ENCODE measurements at regions not wholly inside any gene's neighbourhood (a gene's known extent, or its start where the extent isn't known, plus 50 kb on each side); places are given as distances from the start of the nearest gene placed in this dataset.

DNA sequence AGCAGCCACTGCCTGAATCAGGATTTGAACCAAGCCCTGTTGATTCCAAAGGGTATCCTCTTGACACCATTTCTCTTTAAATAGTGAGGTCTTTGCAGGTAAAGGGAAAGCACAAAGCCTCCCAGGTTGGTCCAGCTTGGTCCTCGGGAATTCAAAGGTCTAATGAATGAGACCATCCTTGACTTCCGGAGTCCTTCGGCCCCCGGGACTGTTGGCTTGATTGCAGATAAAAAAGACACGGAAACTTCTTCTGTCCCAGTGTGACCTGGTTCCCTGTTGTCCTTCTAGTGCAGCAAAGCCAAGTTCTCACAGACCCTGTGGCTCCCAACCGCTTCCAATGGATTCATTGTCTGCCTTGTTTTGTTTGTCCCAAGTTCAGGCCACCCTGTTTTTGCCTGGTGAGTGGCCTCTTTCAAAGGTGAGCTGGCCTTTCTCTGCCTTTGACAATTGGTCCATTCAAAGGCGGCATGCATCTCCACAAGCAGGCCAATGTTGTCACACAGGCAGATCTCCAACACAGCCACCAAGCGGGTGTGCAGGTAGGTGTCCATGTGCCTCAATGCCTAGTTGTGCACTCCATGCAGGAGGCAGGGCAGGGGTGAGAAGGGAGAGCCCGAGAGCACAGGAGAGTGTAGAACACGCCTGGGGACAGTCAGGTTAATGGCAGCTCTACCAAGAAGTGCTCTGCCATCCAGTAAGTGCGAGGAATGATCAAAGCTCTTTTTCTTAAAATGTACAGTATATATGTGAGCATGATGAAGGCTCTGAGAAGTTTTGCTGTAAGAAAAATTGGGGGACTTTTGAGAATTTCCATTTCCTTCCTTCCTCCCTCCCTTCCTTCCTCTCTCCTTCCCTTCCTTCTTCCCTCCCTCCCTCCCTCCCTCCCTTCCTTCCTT is 82.1 kb upstream of the ZBTB40 start:
- no peak for DNase-seq (ENCODE audit: low read depth, low spot score)
- POLR2A ChIA-PET, result no interaction called here

DNA sequence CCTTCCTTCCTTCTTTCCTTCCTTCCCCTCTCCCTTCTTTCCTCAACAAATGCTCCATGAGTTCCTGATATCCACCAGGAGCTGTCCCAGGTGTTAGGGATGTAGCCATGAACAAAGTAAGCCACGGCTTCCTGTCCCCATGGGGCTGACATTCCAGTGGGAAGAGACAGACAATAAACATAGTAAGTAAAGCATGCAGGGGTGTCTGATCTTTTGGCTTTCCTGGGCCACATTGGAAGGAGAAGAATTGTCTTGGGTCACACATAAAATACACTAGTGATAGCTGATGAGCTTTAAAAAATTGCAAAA is 81.5 kb upstream of the ZBTB40 start:
- TF ChIP-seq EZH2 (IDR thresholded peaks at IDR 0.05; ENCODE audit: borderline replicate concordance, low read depth, low read length, severe bottlenecking) (no peak), POLR2AphosphoS5 (IDR thresholded peaks at IDR 0.05; ENCODE audit: insufficient read depth, low read depth, low read length) (no peak), MYC (IDR thresholded peaks at IDR 0.05; ENCODE audit: low read depth, low read length) (no peak), FOS (IDR thresholded peaks at IDR 0.05; ENCODE audit: borderline replicate concordance, insufficient read depth, low read length) (no peak), GATA2 (IDR thresholded peaks at IDR 0.05; ENCODE audit: insufficient read depth, insufficient read length, low read depth, low read length) (no peak), JUN (IDR thresholded peaks at IDR 0.05; ENCODE audit: borderline replicate concordance, insufficient read depth, insufficient read length, low read depth) (no peak), POLR2A (IDR thresholded peaks at IDR 0.05; ENCODE audit: low read depth, low read length) (no peak)
- TF ChIP-seq, protein P1, sequence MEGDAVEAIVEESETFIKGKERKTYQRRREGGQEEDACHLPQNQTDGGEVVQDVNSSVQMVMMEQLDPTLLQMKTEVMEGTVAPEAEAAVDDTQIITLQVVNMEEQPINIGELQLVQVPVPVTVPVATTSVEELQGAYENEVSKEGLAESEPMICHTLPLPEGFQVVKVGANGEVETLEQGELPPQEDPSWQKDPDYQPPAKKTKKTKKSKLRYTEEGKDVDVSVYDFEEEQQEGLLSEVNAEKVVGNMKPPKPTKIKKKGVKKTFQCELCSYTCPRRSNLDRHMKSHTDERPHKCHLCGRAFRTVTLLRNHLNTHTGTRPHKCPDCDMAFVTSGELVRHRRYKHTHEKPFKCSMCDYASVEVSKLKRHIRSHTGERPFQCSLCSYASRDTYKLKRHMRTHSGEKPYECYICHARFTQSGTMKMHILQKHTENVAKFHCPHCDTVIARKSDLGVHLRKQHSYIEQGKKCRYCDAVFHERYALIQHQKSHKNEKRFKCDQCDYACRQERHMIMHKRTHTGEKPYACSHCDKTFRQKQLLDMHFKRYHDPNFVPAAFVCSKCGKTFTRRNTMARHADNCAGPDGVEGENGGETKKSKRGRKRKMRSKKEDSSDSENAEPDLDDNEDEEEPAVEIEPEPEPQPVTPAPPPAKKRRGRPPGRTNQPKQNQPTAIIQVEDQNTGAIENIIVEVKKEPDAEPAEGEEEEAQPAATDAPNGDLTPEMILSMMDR (IDR thresholded peaks at IDR 0.05; ENCODE audit: extremely low read depth in 1 of 2, insufficient read depth in 1 of 2, low read depth in 1 of 2, low read length in 2 of 2), result no peak
- TF ChIP-seq, protein P2, sequence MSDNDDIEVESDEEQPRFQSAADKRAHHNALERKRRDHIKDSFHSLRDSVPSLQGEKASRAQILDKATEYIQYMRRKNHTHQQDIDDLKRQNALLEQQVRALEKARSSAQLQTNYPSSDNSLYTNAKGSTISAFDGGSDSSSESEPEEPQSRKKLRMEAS (IDR thresholded peaks at IDR 0.05; ENCODE audit: insufficient read depth, insufficient read length), result no peak
- dilution Hi-C loops (cut with MboI; ENCODE audit: extremely low pct_ligation_motif_present, low sequenced_read_pairs) (no loop called here), intact Hi-C loops (cut with micrococcal nuclease) (no loop called here)
- H3K4me3 ChIP-seq (replicated peaks in 1 of 3; ENCODE audit: insufficient read depth in 1 of 3, low read depth in 1 of 3, low read length in 3 of 3), result no peak overlapping the region
- FAIRE-seq (no peak), DNase-seq (ENCODE audit: low read depth, low spot score) (no peak)
- no peak overlapping the region for H3K27ac ChIP-seq (ENCODE audit: insufficient read depth, low read depth, low read length)
- ChIA-PET POLR2A (no interaction called here), CTCF (no interaction called here)
- no peaks in the 10 kb centered on the region for H3K4me1 ChIP-seq (ENCODE audit: control insufficient read depth, extremely low read depth, insufficient read depth, low read length)
- no peaks in the 10 kb centered on the region for H3K79me2 ChIP-seq (ENCODE audit: control insufficient read depth, insufficient read depth, low read length)
- H3K9ac ChIP-seq (replicated peaks; ENCODE audit: extremely low read depth, insufficient read depth, low read length), result no peak overlapping the region
- H3K27me3 ChIP-seq (ENCODE audit: control insufficient read depth in 2 of 2, insufficient read depth in 2 of 2, low read length in 2 of 2), result peaks cover 2 to 14% of the 10 kb centered on the region in 2 experiments
- no peaks in the 10 kb centered on the region for H3K36me3 ChIP-seq (ENCODE audit: control insufficient read depth in 2 of 2, extremely low read depth in 1 of 2, insufficient read depth in 2 of 2, low read length in 2 of 2)
- H3K4me2 ChIP-seq (ENCODE audit: insufficient read depth, low read length), result no peak overlapping the region
- H3K9me3 ChIP-seq (replicated peaks; ENCODE audit: control insufficient read depth, insufficient read depth, low read length), result no peaks in the 10 kb centered on the region
- no peaks in the 10 kb centered on the region for H4K20me1 ChIP-seq (replicated peaks; ENCODE audit: control insufficient read depth, extremely low read depth, insufficient read depth, low read length)
- no peak overlapping the region for H2AFZ ChIP-seq (ENCODE audit: low read depth, low read length)
- no TSS peak for BruUV-seq (replicated peaks)
- no peaks in the 10 kb centered on the region for H3K9me1 ChIP-seq (replicated peaks; ENCODE audit: control insufficient read depth, extremely low read depth, insufficient read depth, low read length)

More for the DNA sequence above, 82.1 kb upstream of the ZBTB40 start:
- Histone ChIP-seq H4K20me1 (replicated peaks; ENCODE audit: control insufficient read depth, extremely low read depth, insufficient read depth, low read length) (no peaks in the 10 kb centered on the region), H3K36me3 (ENCODE audit: control insufficient read depth in 2 of 2, extremely low read depth in 1 of 2, insufficient read depth in 2 of 2, low read length in 2 of 2) (no peaks in the 10 kb centered on the region), H3K79me2 (ENCODE audit: control insufficient read depth, insufficient read depth, low read length) (no peaks in the 10 kb centered on the region), H3K9ac (replicated peaks; ENCODE audit: extremely low read depth, insufficient read depth, low read length) (no peak overlapping the region), H3K4me1 (ENCODE audit: control insufficient read depth, extremely low read depth, insufficient read depth, low read length) (no peaks in the 10 kb centered on the region), H3K9me3 (replicated peaks; ENCODE audit: control insufficient read depth, insufficient read depth, low read length) (no peaks in the 10 kb centered on the region), H3K4me3 (replicated peaks in 1 of 3; ENCODE audit: insufficient read depth in 1 of 3, low read depth in 1 of 3, low read length in 3 of 3) (no peak overlapping the region), H3K27me3 (ENCODE audit: control insufficient read depth in 2 of 2, insufficient read depth in 2 of 2, low read length in 2 of 2) (peaks cover 2 to 14% of the 10 kb centered on the region in 2 experiments), H3K9me1 (replicated peaks; ENCODE audit: control insufficient read depth, extremely low read depth, insufficient read depth, low read length) (no peaks in the 10 kb centered on the region), H3K27ac (ENCODE audit: insufficient read depth, low read depth, low read length) (no peak overlapping the region), H2AFZ (ENCODE audit: low read depth, low read length) (no peak overlapping the region), H3K4me2 (ENCODE audit: insufficient read depth, low read length) (no peak overlapping the region)
- no TSS peak for BruUV-seq (replicated peaks)
- FAIRE-seq, result no peak
- TF ChIP-seq JUN (IDR thresholded peaks at IDR 0.05; ENCODE audit: borderline replicate concordance, insufficient read depth, insufficient read length, low read depth), result no peak
- TF ChIP-seq MYC (IDR thresholded peaks at IDR 0.05; ENCODE audit: low read depth, low read length), result no peak
- TF ChIP-seq GATA2 (IDR thresholded peaks at IDR 0.05; ENCODE audit: insufficient read depth, insufficient read length, low read depth, low read length), result no peak
- dilution Hi-C loops (cut with MboI; ENCODE audit: extremely low pct_ligation_motif_present, low sequenced_read_pairs), result no loop called here
- intact Hi-C loops (cut with micrococcal nuclease), result no loop called here
- CTCF ChIA-PET, result no interaction called here

Measured in endothelial cell of umbilical vein (primary cell).